Thyroid gland (tissue), 4 donors: ENCODE measurements at regions not wholly inside any gene's neighbourhood (a gene's known extent, or its start where the extent isn't known, plus 50 kb on each side); places are given as distances from the start of the nearest gene placed in this dataset.

Experiments used
- CTCF ChIP-seq, 6 experiments: fragments of 200-600 bp in 3 of 6; fragments of 450-650 bp in 3 of 6; sonication (generic) in 3 of 6; IDR thresholded peaks; one replicate each; pipeline ENCODE4 v1.5.1; 2016 to 2019; ENCODE audit warnings: antibody characterized with exemption in 6 of 6, mild to moderate bottlenecking in 2 of 6, inconsistent platforms in 1 of 6, moderate library complexity in 1 of 6
- POLR2A ChIP-seq, 2 donors: fragments of 450-650 bp; IDR thresholded peaks; one replicate each; pipeline ENCODE4 v1.6.1; 2017; ENCODE audit warnings: antibody characterized with exemption in 2 of 2, mild to moderate bottlenecking in 2 of 2, moderate library complexity in 1 of 2

- TF ChIP-seq CTCF (IDR thresholded peaks at IDR 0.05) (no peak), POLR2A (IDR thresholded peaks at IDR 0.05) (no peak)
Measured at GRCh38 chrX:140249088-140249487, 255.8 kb downstream of the SOX3 start.
